Trophoblast cell (in vitro differentiated cells and primary cell): ENCODE measurements at regions not wholly inside any gene's neighbourhood (a gene's known extent, or its start where the extent isn't known, plus 50 kb on each side); places are given as distances from the start of the nearest gene placed in this dataset.

Experiments
- DNase-seq, 2 donors: peaks; one replicate each; pipeline ENCODE4 v3.0.0-alpha.2; 2016
- H2AFZ ChIP-seq: 2 replicates; pipeline ENCODE4 v1.6.1; 2013; ENCODE audit warnings: low read length, moderate library complexity, mild to moderate bottlenecking; ENCODE audit not compliant: insufficient read depth, poor library complexity
- H2AK5ac ChIP-seq: 2 replicates; pipeline ENCODE4 v1.6.1; 2013; ENCODE audit warnings: mild to moderate bottlenecking, low read length
- H2BK120ac ChIP-seq: 2 replicates; pipeline ENCODE4 v1.6.1; 2013; ENCODE audit warnings: low read length, mild to moderate bottlenecking, moderate library complexity; ENCODE audit not compliant: insufficient read depth, poor library complexity
- H2BK12ac ChIP-seq: 2 replicates; pipeline ENCODE4 v1.6.1; 2013; ENCODE audit warnings: mild to moderate bottlenecking, low read length, moderate library complexity
- H2BK5ac ChIP-seq: 2 replicates; pipeline ENCODE4 v1.6.1; 2013; ENCODE audit warnings: low read length, low read depth, moderate library complexity, mild to moderate bottlenecking; ENCODE audit not compliant: poor library complexity
- H3K14ac ChIP-seq: 2 replicates; pipeline ENCODE4 v1.6.1; 2013; ENCODE audit warnings: mild to moderate bottlenecking, low read length
- H3K18ac ChIP-seq: 2 replicates; pipeline ENCODE4 v1.6.1; 2013; ENCODE audit warnings: mild to moderate bottlenecking, low read length
- H3K23ac ChIP-seq: 2 replicates; pipeline ENCODE4 v1.6.1; 2013; ENCODE audit warnings: low read length
- H3K27ac ChIP-seq: 2 replicates; pipeline ENCODE4 v1.5.1; 2013; ENCODE audit warnings: low read depth, mild to moderate bottlenecking, inconsistent platforms, low read length, moderate library complexity
- H3K27me3 ChIP-seq: 2 replicates; pipeline ENCODE4 v1.6.1; 2013; ENCODE audit warnings: inconsistent platforms, mild to moderate bottlenecking, low read length, moderate library complexity; ENCODE audit not compliant: insufficient read depth
- H3K36me3 ChIP-seq, 2 experiments: 1 replicate in 1 of 2; 2 replicates in 1 of 2; pipeline ENCODE4 v1.6.1; 2013; ENCODE audit warnings: low read length in 2 of 2, mild to moderate bottlenecking in 2 of 2, moderate library complexity in 1 of 2; ENCODE audit not compliant: insufficient read depth in 2 of 2, control insufficient read depth in 1 of 2
- H3K4ac ChIP-seq: 2 replicates; pipeline ENCODE4 v1.6.1; 2013; ENCODE audit warnings: low read depth, mild to moderate bottlenecking, low read length, moderate library complexity
- H3K4me1 ChIP-seq, 2 experiments: 1 replicate in 1 of 2; 2 replicates in 1 of 2; pipeline ENCODE4 v1.6.1; 2013; ENCODE audit warnings: low read length in 2 of 2, mild to moderate bottlenecking in 2 of 2, moderate library complexity in 1 of 2; ENCODE audit not compliant: insufficient read depth in 2 of 2, control insufficient read depth in 1 of 2
- H3K4me2 ChIP-seq: 2 replicates; pipeline ENCODE4 v1.6.1; 2013; ENCODE audit warnings: inconsistent platforms, mild to moderate bottlenecking, low read length, moderate library complexity
- H3K4me3 ChIP-seq: 2 replicates; pipeline ENCODE4 v1.5.1; 2013; ENCODE audit warnings: mild to moderate bottlenecking, low read depth, low read length, inconsistent platforms
- H3K79me1 ChIP-seq: one replicate; pipeline ENCODE4 v1.6.1; 2013; ENCODE audit warnings: low read length
- H3K79me2 ChIP-seq: 2 replicates; pipeline ENCODE4 v1.6.1; 2013; ENCODE audit warnings: low read length, mild to moderate bottlenecking; ENCODE audit not compliant: control insufficient read depth, insufficient read depth, poor library complexity
- H3K9ac ChIP-seq: 2 replicates; pipeline ENCODE4 v1.6.1; 2013; ENCODE audit warnings: mild to moderate bottlenecking, low read length
- H3K9me3 ChIP-seq: 2 replicates; pipeline ENCODE4 v1.6.1; 2013; ENCODE audit warnings: low read depth, mild to moderate bottlenecking, control low read depth, inconsistent platforms, low read length; ENCODE audit not compliant: insufficient read depth
- H4K12ac ChIP-seq: 2 replicates; pipeline ENCODE4 v1.6.1; 2013; ENCODE audit warnings: low read depth, mild to moderate bottlenecking, low read length, moderate library complexity
- H4K8ac ChIP-seq: 2 replicates; pipeline ENCODE4 v1.6.1; 2013; ENCODE audit warnings: low read depth, mild to moderate bottlenecking, low read length, moderate library complexity
- H4K91ac ChIP-seq: one replicate; pipeline ENCODE4 v1.6.1; 2013; ENCODE audit warnings: low read depth, mild to moderate bottlenecking, low read length, moderate library complexity
- WGBS: extraction: QIAGEN DNeasy Blood & Tissue Kit; methylation state at CpG from one replicate; pipeline ENCODE4 v1.1.7; 2013; ENCODE audit warnings: missing lambda C conversion rate; ENCODE audit not compliant: insufficient read length, insufficient coverage; ENCODE audit errors: extremely low coverage; 5-methylcytosine and 5-hydroxymethylcytosine counted together

GRCh38 chr13:108439556-108439955, 170.0 kb downstream of the TNFSF13B start:
- H3K23ac ChIP-seq = no peak overlapping the region
- no CpG with 5 or more reads among the region's 7 CpGs for WGBS

GRCh38 chr13:108444448-108444847, 174.9 kb downstream of the TNFSF13B start:
- Histone ChIP-seq H2BK120ac (no peak overlapping the region), H3K4me1 (no peaks in the 10 kb centered on the region), H3K9ac (no peak overlapping the region), H3K79me1 (no peaks in the 10 kb centered on the region), H3K27ac (no peak overlapping the region), H3K23ac (no peak overlapping the region), H2AK5ac (no peak overlapping the region), H2BK12ac (no peak overlapping the region), H3K4me2 (no peak overlapping the region), H2BK5ac (no peak overlapping the region), H3K79me2 (no peaks in the 10 kb centered on the region), H4K8ac (no peak overlapping the region), H3K14ac (no peak overlapping the region), H3K36me3 (no peaks in the 10 kb centered on the region), H2AFZ (no peak overlapping the region), H4K91ac (no peak overlapping the region), H3K9me3 (peaks cover 2% of the 10 kb centered on the region), H3K4me3 (no peak overlapping the region), H3K4ac (no peak overlapping the region), H3K18ac (no peak overlapping the region), H3K27me3 (no peaks in the 10 kb centered on the region), H4K12ac (no peak overlapping the region)
- WGBS = no CpG with 5 or more reads among the region's 6 CpGs
- no peak for DNase-seq

More at GRCh38 chr13:108439556-108439955, 170.0 kb downstream of the TNFSF13B start:
- Histone ChIP-seq H3K4ac (no peak overlapping the region), H2BK5ac (no peak overlapping the region), H3K79me2 (no peaks in the 10 kb centered on the region), H4K8ac (no peak overlapping the region), H4K12ac (no peak overlapping the region), H3K9ac (no peak overlapping the region), H3K36me3 (no peaks in the 10 kb centered on the region), H3K4me1 (no peaks in the 10 kb centered on the region), H3K4me2 (no peak overlapping the region), H3K9me3 (peaks cover 2% of the 10 kb centered on the region), H3K27me3 (no peaks in the 10 kb centered on the region), H3K4me3 (no peak overlapping the region), H2BK12ac (no peak overlapping the region), H4K91ac (no peak overlapping the region), H2BK120ac (no peak overlapping the region), H2AK5ac (no peak overlapping the region), H3K27ac (no peak overlapping the region), H3K18ac (no peak overlapping the region), H3K79me1 (no peaks in the 10 kb centered on the region), H3K14ac (no peak overlapping the region), H2AFZ (no peak overlapping the region)
- DNase-seq = no peak

- Histone ChIP-seq H3K9ac (no peak overlapping the region), H3K4me1 (no peaks in the 10 kb centered on the region), H4K8ac (no peak overlapping the region), H4K12ac (no peak overlapping the region), H2BK12ac (no peak overlapping the region), H3K27me3 (no peaks in the 10 kb centered on the region), H3K14ac (no peak overlapping the region), H2AFZ (no peak overlapping the region), H3K79me2 (no peaks in the 10 kb centered on the region), H2BK5ac (no peak overlapping the region), H2AK5ac (no peak overlapping the region), H3K4me3 (no peak overlapping the region), H3K4ac (no peak overlapping the region), H3K4me2 (no peak overlapping the region), H3K27ac (no peak overlapping the region), H3K23ac (no peak overlapping the region), H2BK120ac (no peak overlapping the region), H3K9me3 (no peaks in the 10 kb centered on the region), H4K91ac (no peak overlapping the region), H3K79me1 (no peaks in the 10 kb centered on the region), H3K36me3 (no peaks in the 10 kb centered on the region), H3K18ac (no peak overlapping the region)
- no peak for DNase-seq
Measured at GRCh38 chr13:108448891-108449290, 179.4 kb downstream of the TNFSF13B start.

GRCh38 chr13:108451121-108451520, 178.3 kb upstream of the MYO16 start:
- no peak for DNase-seq
- Histone ChIP-seq H3K14ac (no peak overlapping the region), H3K9ac (peak overlapping the region; percentile 47), H3K18ac (no peak overlapping the region), H2BK5ac (no peak overlapping the region), H2BK120ac (no peak overlapping the region), H3K79me2 (no peaks in the 10 kb centered on the region), H2AK5ac (no peak overlapping the region), H4K91ac (no peak overlapping the region), H2AFZ (no peak overlapping the region), H3K4me3 (no peak overlapping the region), H3K4me1 (no peaks in the 10 kb centered on the region), H3K79me1 (no peaks in the 10 kb centered on the region), H2BK12ac (no peak overlapping the region), H3K23ac (no peak overlapping the region), H4K8ac (no peak overlapping the region), H3K27me3 (no peaks in the 10 kb centered on the region), H3K4ac (no peak overlapping the region), H4K12ac (no peak overlapping the region), H3K36me3 (no peaks in the 10 kb centered on the region), H3K9me3 (no peaks in the 10 kb centered on the region), H3K4me2 (no peak overlapping the region), H3K27ac (no peak overlapping the region)
- no CpG with 5 or more reads among the region's 5 CpGs for WGBS
